Thymus (tissue), 11 donors: ENCODE measurements at regions not wholly inside any gene's neighbourhood (a gene's known extent, or its start where the extent isn't known, plus 50 kb on each side); places are given as distances from the start of the nearest gene placed in this dataset.

ENCODE experiments used
- DNase-seq, 9 donors: peaks; one replicate each; pipeline ENCODE4 v3.0.0-alpha.2; 2013; ENCODE audit warnings: low spot score in 9 of 9, low read depth in 6 of 9, missing footprints in 1 of 9
- H3K27ac ChIP-seq, 2 donors: one replicate each; pipeline ENCODE4 v1.5.1; 2013; ENCODE audit warnings: control low read depth in 1 of 2, low read depth in 1 of 2, low read length in 1 of 2, mild to moderate bottlenecking in 1 of 2, moderate library complexity in 1 of 2
- H3K27me3 ChIP-seq, 2 donors: one replicate each; pipeline ENCODE4 v1.5.1; 2013; ENCODE audit warnings: low read length in 1 of 2; ENCODE audit not compliant: control insufficient read depth in 2 of 2, insufficient read depth in 1 of 2
- H3K36me3 ChIP-seq, 2 donors: one replicate each; pipeline ENCODE4 v1.5.1; 2013; ENCODE audit warnings: low read length in 1 of 2, mild to moderate bottlenecking in 1 of 2, moderate library complexity in 1 of 2; ENCODE audit not compliant: control insufficient read depth in 2 of 2, insufficient read depth in 2 of 2
- H3K4me1 ChIP-seq, 2 donors: one replicate each; pipeline ENCODE4 v1.5.1; 2013; ENCODE audit warnings: low read length in 2 of 2; ENCODE audit not compliant: control insufficient read depth in 2 of 2, insufficient read depth in 2 of 2
- H3K4me3 ChIP-seq, 2 donors: one replicate each; pipeline ENCODE4 v1.5.1; 2013; ENCODE audit warnings: low read length in 2 of 2, control low read depth in 1 of 2, mild to moderate bottlenecking in 1 of 2
- H3K9me3 ChIP-seq, 2 donors: one replicate each; pipeline ENCODE4 v1.5.1; 2013; ENCODE audit warnings: low read length in 1 of 2, mild to moderate bottlenecking in 1 of 2; ENCODE audit not compliant: control insufficient read depth in 2 of 2, insufficient read depth in 1 of 2
- WGBS: extraction: QIAGEN DNeasy Blood & Tissue Kit; methylation state at CpG from one replicate; pipeline ENCODE4 v1.1.7; 2013; 5-methylcytosine and 5-hydroxymethylcytosine counted together
- donor health status: healthy.

DNA sequence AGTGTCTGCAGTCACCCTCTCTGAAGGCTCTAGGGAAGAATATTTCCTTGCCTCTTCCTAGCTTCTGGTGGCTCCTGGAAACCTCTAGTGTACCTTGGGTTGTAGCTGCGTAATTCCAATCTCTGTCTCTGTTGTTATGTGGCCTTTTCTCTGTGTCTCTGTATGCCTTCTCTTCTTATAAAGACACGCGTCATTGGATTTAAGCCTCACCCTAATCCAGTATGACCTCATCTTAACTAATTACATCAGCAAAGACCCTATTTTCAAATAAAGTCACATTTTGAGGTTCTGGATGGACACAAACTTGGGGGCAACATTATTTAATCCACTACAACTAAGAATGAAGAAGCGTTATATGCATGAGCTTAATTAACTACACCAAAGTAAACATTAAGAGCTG is 111.4 kb upstream of the ZNF184 start:
- Histone ChIP-seq H3K9me3 (no peaks in the 10 kb centered on the region), H3K27me3 (peaks cover 9 to 38% of the 10 kb centered on the region in 2 donors), H3K36me3 (no peaks in the 10 kb centered on the region), H3K4me1 (no peaks in the 10 kb centered on the region), H3K4me3 (no peak overlapping the region), H3K27ac (no peak overlapping the region)
- DNase-seq = no peak
- 93% methylated on average over 4 of the region's 4 CpGs for whole genome bisulfite sequencing

DNA sequence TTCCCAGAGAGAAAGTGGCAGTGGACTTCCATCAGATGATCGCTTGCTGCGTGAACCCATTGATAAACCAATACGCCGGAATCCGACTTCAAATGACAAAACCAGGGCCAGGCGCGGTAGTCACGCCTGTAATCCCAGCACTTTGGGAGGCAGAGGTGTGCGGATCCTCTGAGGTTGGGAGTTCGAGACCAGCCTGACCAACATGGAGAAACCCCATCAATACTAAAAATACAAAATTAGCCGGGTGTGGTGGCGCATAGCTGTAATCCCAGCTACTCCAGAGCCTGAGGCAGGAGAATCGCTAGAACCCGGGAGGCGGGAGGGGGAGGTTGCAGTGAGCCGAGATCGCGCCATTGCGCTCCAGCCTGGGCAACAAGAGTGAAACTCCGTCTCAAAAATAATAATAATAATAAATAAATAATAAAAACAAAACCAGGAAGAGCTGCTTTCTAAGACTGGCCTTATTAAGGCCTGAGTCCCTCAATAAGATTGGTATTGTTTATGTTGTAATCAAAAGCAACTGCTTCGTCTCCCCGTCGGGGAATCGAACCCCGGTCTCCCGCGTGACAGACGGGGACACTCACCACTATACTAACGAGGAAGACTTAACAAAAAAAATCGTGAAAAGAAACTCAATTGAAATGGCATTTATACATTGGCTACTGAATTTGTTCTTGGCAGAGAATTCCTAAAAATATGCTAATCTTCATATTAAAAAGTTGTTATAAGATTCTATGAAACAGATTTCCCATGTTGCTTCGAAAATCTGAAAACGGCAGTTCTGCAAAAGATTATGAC is 110.2 kb upstream of the ZNF184 start:
- peak in 1 of 9 donors; percentile 37 for DNase-seq
- 16% methylated on average over 32 of the region's 32 CpGs for WGBS
- H3K9me3 ChIP-seq = no peaks in the 10 kb centered on the region
- H3K4me1 ChIP-seq = no peaks in the 10 kb centered on the region
- no peak overlapping the region for H3K27ac ChIP-seq
- no peak overlapping the region for H3K4me3 ChIP-seq
- H3K27me3 ChIP-seq = peaks cover 9 to 35% of the 10 kb centered on the region in 2 donors
- no peaks in the 10 kb centered on the region for H3K36me3 ChIP-seq

DNA sequence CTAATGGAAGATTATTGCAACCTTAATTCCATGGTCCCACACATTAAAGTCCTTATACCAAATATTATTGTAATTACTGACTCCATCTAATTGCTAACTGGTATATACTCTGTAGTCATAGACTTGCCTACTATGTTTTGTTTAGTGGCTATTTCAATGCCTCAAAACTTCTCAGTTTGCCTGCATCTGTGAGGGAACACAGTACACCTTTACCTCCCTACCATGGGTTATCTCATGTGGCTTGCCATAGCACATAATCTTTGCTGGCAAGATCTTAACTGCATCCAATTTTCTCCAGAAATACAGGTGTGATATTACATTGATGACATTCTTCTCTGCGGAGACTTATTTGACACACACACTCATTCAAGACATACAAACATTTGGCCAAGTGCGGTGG is 107.1 kb upstream of the ZNF184 start:
- no peak for DNase-seq
- Histone ChIP-seq H3K4me1 (no peaks in the 10 kb centered on the region), H3K27me3 (peaks cover 9 to 31% of the 10 kb centered on the region in 2 donors), H3K9me3 (no peaks in the 10 kb centered on the region), H3K27ac (no peak overlapping the region), H3K36me3 (no peaks in the 10 kb centered on the region), H3K4me3 (no peak overlapping the region)
- 91% methylated on average over 2 of the region's 2 CpGs for WGBS

- DNase-seq = no peak
- 79% methylated on average over 1 of the region's 1 CpG for WGBS
- Histone ChIP-seq H3K9me3 (no peaks in the 10 kb centered on the region), H3K4me3 (no peak overlapping the region), H3K36me3 (no peaks in the 10 kb centered on the region), H3K4me1 (no peaks in the 10 kb centered on the region), H3K27ac (no peak overlapping the region), H3K27me3 (peaks cover 0 to 15% of the 10 kb centered on the region in 2 donors)
Observed at GRCh38 chr6:27577922-27578321, 105.0 kb upstream of the ZNF184 start.

GRCh38 chr6:27575594-27576361 is 102.9 kb upstream of the ZNF184 start:
- Histone ChIP-seq H3K27ac (no peak overlapping the region), H3K4me1 (no peaks in the 10 kb centered on the region), H3K4me3 (no peak overlapping the region), H3K27me3 (no peaks in the 10 kb centered on the region), H3K9me3 (no peaks in the 10 kb centered on the region), H3K36me3 (no peaks in the 10 kb centered on the region)
- WGBS = 80% methylated on average over 10 of the region's 10 CpGs
- DNase-seq = no peak

DNA sequence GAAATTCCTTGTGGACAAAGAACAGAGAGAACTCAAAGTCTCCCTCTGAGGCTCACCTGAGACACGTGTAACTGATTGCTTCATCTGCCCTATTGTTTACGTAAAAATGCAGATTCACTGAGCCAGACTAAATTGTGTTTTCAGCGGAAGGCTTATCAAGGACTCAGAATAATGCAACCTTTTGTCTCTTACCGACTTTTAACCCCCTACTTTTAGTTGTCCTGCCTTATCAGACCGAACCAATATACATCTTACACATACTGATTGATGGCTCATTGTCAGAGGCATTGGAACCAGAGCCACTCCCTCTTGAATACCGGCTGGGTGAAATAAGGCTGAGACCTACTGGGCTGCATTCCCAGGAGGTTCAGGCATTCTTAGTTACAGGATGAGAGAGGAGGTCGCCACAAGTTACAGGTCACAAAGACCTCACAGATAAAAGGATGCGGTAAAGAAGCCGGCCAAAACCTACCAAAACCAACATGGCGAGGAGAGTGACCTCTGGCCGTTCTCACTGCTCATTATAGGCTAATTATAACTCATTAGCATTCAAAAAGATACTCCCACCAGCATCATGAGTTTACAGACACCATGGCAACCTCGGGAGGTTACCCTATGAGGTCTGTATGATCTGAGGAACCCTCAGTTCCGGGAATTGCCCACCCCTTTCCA is 95.5 kb upstream of the ZNF184 start:
- Histone ChIP-seq H3K27ac (no peak overlapping the region), H3K4me3 (no peak overlapping the region), H3K4me1 (no peaks in the 10 kb centered on the region), H3K27me3 (peaks cover 25 to 48% of the 10 kb centered on the region in 2 donors), H3K9me3 (peaks cover 0 to 1% of the 10 kb centered on the region in 2 donors), H3K36me3 (no peaks in the 10 kb centered on the region)
- WGBS = 54% methylated on average over 13 of the region's 13 CpGs
- no peak for DNase-seq

DNA sequence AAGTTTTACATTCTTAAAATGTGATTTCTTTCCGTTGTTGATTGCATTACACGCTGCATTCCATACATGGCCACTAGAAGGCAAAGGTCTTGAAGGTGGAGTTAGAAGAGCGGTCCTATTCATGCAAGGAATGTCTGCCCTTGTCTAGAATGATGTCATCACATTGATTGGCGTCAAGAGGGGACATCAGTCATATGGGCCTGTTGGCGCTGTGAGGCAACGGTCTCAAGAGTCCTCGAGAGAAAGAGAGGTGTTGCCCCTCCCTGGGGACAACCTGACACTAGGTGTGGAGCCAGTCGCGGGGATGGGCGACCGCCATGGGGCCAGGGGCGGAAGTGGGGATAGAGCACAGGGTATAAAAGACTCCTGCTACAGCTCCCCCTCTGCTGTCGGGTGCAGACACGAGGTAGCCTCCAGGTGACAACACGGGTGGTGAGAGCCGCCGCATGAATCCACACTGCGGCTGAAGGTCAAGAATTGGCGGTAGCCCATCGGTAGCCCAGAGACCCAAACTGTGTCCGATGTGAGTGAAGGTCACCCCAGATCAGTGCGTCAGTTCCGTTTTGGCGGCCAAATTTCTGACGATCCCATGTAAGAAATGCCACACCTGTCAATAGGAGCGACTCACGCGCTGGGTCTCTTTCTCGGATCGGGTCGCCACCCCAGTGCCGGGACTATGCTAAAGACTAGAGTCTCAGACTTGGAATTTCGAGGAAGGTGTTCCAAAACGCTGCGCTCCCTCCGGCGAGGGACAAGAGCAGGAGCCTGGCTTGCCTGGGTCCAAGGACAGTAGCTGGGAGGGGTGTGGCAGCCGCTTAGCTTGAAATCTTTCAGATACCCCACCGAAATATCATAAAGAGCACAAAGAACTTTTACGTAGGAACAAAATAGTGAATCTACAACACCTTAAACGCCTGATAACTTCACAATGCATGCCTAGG is 93.2 kb upstream of the ZNF184 start:
- 10% methylated on average over 41 of the region's 41 CpGs for WGBS
- Histone ChIP-seq H3K9me3 (peaks cover 1 to 4% of the 10 kb centered on the region in 2 donors), H3K27me3 (peaks cover 44 to 66% of the 10 kb centered on the region in 2 donors), H3K4me3 (no peak overlapping the region), H3K4me1 (no peaks in the 10 kb centered on the region), H3K27ac (no peak overlapping the region), H3K36me3 (no peaks in the 10 kb centered on the region)
- no peak for DNase-seq

DNA sequence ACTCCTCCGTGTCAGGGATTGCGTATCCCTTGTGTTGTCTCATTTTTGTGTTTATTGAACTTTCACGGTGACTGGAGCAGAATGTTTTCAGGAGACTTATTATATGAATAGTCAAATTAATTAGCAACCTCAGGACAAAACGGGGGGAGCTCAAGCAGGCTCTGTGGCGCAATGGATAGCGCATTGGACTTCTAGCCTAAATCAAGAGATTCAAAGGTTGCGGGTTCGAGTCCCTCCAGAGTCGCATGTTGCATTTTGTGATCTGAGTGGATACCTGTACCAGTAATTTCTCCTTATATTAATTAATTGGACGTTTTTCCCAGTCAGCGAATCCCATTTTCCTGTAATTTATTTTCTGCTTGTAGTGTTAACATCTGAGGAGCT is 89.1 kb upstream of the ZNF184 start:
- H3K36me3 ChIP-seq = no peaks in the 10 kb centered on the region
- H3K27me3 ChIP-seq = peaks cover 65 to 86% of the 10 kb centered on the region in 2 donors
- no peak for DNase-seq
- whole genome bisulfite sequencing = 27% methylated on average over 11 of the region's 11 CpGs
- no peak overlapping the region for H3K27ac ChIP-seq
- peaks cover 1 to 4% of the 10 kb centered on the region in 2 donors for H3K9me3 ChIP-seq
- no peaks in the 10 kb centered on the region for H3K4me1 ChIP-seq
- no peak overlapping the region for H3K4me3 ChIP-seq
